Neural crest cell (in vitro differentiated cells): ENCODE measurements at regions not wholly inside any gene's neighbourhood (a gene's known extent, or its start where the extent isn't known, plus 50 kb on each side); places are given as distances from the start of the nearest gene placed in this dataset.

Experiments used
- DNase-seq: peaks from one replicate; pipeline ENCODE4 v3.0.0; 2021; ENCODE audit warnings: low read depth, mixed read lengths, low spot score
- H3K27ac Mint-ChIP-seq: one replicate; pipeline ENCODE4 v1.8.0; 2021; ENCODE audit warnings: mild to moderate bottlenecking, mixed read lengths; ENCODE audit not compliant: unreplicated experiment
- H3K27me3 Mint-ChIP-seq: 2 replicates; pipeline ENCODE4 v1.8.0; 2021; ENCODE audit warnings: low read depth, mild to moderate bottlenecking, mixed read lengths
- H3K36me3 Mint-ChIP-seq: 2 replicates; pipeline ENCODE4 v1.8.0; 2021; ENCODE audit warnings: low read depth, mild to moderate bottlenecking, mixed read lengths
- H3K4me1 Mint-ChIP-seq: 2 replicates; pipeline ENCODE4 v1.8.0; 2021; ENCODE audit warnings: mixed read lengths
- H3K4me3 Mint-ChIP-seq: one replicate; pipeline ENCODE4 v1.8.0; 2021; ENCODE audit warnings: mild to moderate bottlenecking, mixed read lengths
- H3K9me3 Mint-ChIP-seq: 2 replicates; pipeline ENCODE4 v1.8.0; 2021; ENCODE audit warnings: mixed read lengths
- CTCF ChIP-seq: fragments of 200-600 bp; sonication (generic); conservative IDR thresholded peaks from 2 replicates; pipeline ENCODE4 v1.5.0; 2021; ENCODE audit warnings: antibody characterized with exemption, mild to moderate bottlenecking

GRCh38 chr12:75683220-75683619 is 171.8 kb upstream of the KRR1 start:
- H3K27ac Mint-ChIP-seq: no peak overlapping the region
- H3K9me3 Mint-ChIP-seq: peaks cover 13% of the 10 kb centered on the region
- no peak for TF ChIP-seq CTCF
- peaks cover 21% of the 10 kb centered on the region for H3K4me1 Mint-ChIP-seq
- no peak for DNase-seq
- H3K36me3 Mint-ChIP-seq: peaks cover 9% of the 10 kb centered on the region
- no peaks in the 10 kb centered on the region for H3K27me3 Mint-ChIP-seq
- H3K4me3 Mint-ChIP-seq: no peak overlapping the region

- Mint-ChIP-seq H3K36me3 (peaks cover 9% of the 10 kb centered on the region), H3K4me3 (no peak overlapping the region), H3K9me3 (peaks cover 10% of the 10 kb centered on the region), H3K27ac (no peak overlapping the region), H3K27me3 (no peaks in the 10 kb centered on the region), H3K4me1 (peaks cover 12% of the 10 kb centered on the region)
- DNase-seq: no peak
- TF ChIP-seq CTCF: no peak
Measured at GRCh38 chr12:75677522-75677921, 166.1 kb upstream of the KRR1 start.

GRCh38 chr12:75674393-75674792 is 163.0 kb upstream of the KRR1 start:
- no peak for DNase-seq
- Mint-ChIP-seq H3K27me3 (no peaks in the 10 kb centered on the region), H3K27ac (no peak overlapping the region), H3K9me3 (no peaks in the 10 kb centered on the region), H3K4me3 (no peak overlapping the region), H3K36me3 (no peaks in the 10 kb centered on the region), H3K4me1 (peaks cover 17% of the 10 kb centered on the region)
- no peak for TF ChIP-seq CTCF

- no peak overlapping the region for H3K4me3 Mint-ChIP-seq
- no peaks in the 10 kb centered on the region for H3K27me3 Mint-ChIP-seq
- no peak overlapping the region for H3K27ac Mint-ChIP-seq
- no peaks in the 10 kb centered on the region for H3K36me3 Mint-ChIP-seq
- no peaks in the 10 kb centered on the region for H3K9me3 Mint-ChIP-seq
- DNase-seq: no peak
- peaks cover 12% of the 10 kb centered on the region for H3K4me1 Mint-ChIP-seq
- no peak for TF ChIP-seq CTCF
Measured at GRCh38 chr12:75672200-75672599, 160.8 kb upstream of the KRR1 start.

GRCh38 chr12:75670216-75670615 is 158.8 kb upstream of the KRR1 start:
- Mint-ChIP-seq H3K36me3 (no peaks in the 10 kb centered on the region), H3K27me3 (no peaks in the 10 kb centered on the region), H3K4me1 (peaks cover 32% of the 10 kb centered on the region), H3K9me3 (no peaks in the 10 kb centered on the region), H3K4me3 (no peak overlapping the region), H3K27ac (no peak overlapping the region)
- DNase-seq: no peak
- TF ChIP-seq CTCF: no peak

- peaks cover 2% of the 10 kb centered on the region for H3K9me3 Mint-ChIP-seq
- H3K4me1 Mint-ChIP-seq: peaks cover 40% of the 10 kb centered on the region
- DNase-seq: no peak
- peak overlapping the region; percentile 2 for H3K4me3 Mint-ChIP-seq
- no peaks in the 10 kb centered on the region for H3K36me3 Mint-ChIP-seq
- no peaks in the 10 kb centered on the region for H3K27me3 Mint-ChIP-seq
- no peak for TF ChIP-seq CTCF
- H3K27ac Mint-ChIP-seq: peak overlapping the region; percentile 87
Measured at GRCh38 chr12:75666939-75667334, 155.5 kb upstream of the KRR1 start.
